ENCODE measurements at regions not wholly inside any gene's neighbourhood (a gene's known extent, or its start where the extent isn't known, plus 50 kb on each side); places are given as distances from the start of the nearest gene placed in this dataset.

GRCh38 chr11:116563712-116564047, 209.1 kb downstream of the BUD13 start:
- peaks cover 36% of the 10 kb centered on the region for H3K4me1 ChIP-seq (ENCODE audit: insufficient read depth, low read length)
- no peak overlapping the region for H3K9ac ChIP-seq (ENCODE audit: insufficient read depth, low read depth, low read length)
- peak overlapping the region; percentile 76 for H3K4me2 ChIP-seq (ENCODE audit: low read depth, low read length)
- ATAC-seq (no peak), DNase-seq (ENCODE audit: low spot score) (no peak), FAIRE-seq (no peak)
- no peak overlapping the region for H3K27ac ChIP-seq (ENCODE audit: extremely low read length, insufficient read depth, low read length)
- CTCF ChIA-PET (ENCODE audit: low intra/inter-chr PET ratio, low total read pairs) = no interaction called here
- no peaks in the 10 kb centered on the region for H4K20me1 ChIP-seq (ENCODE audit: insufficient read depth, low read length)
- H3K27me3 ChIP-seq (ENCODE audit: control insufficient read depth in 1 of 2, insufficient read depth in 2 of 2, low read length in 2 of 2) = no peaks in the 10 kb centered on the region
- H2AFZ ChIP-seq (ENCODE audit: low read length) = no peak overlapping the region
- BruUV-seq (replicated peaks) = no TSS peak
- in situ Hi-C loops (cut with HindIII; ENCODE audit: extremely low pct_ligation_motif_present, low pct_unique_long_range_greater_than_20kb) = no loop called here
- WGBS (ENCODE audit: low lambda C conversion rate) = 0% methylated on average over 2 of the region's 6 CpGs
- H3K36me3 ChIP-seq (replicated peaks in 1 of 2; ENCODE audit: control insufficient read depth in 1 of 2, insufficient read depth in 2 of 2, low read length in 2 of 2) = no peaks in the 10 kb centered on the region
- intact Hi-C loops (cut with micrococcal nuclease; ENCODE audit: unreplicated experiment) = no loop called here
- POLR2A ChIA-PET = interaction anchor here (1.0 to 1.1 kb wide), 2 partner anchors 104 to 135 kb away, joined by 3 to 4 read pairs; no protein-coding TSS in a partner anchor
- H3K79me2 ChIP-seq (ENCODE audit: insufficient read depth, low read length) = no peaks in the 10 kb centered on the region
- H3K9me3 ChIP-seq (ENCODE audit: low read length) = no peaks in the 10 kb centered on the region
- no peak overlapping the region; a peak in 1 of 6 replicates for H3K4me3 ChIP-seq (replicated peaks in 1 of 3; ENCODE audit: insufficient read depth in 1 of 3, low read depth in 2 of 3, low read length in 3 of 3)
- TF ChIP-seq DNMT3B (CRISPR knock-in tag; conservative IDR thresholded peaks at IDR 0.05) = no peak
- no peak for TF ChIP-seq ZNF7 (CRISPR knock-in tag; IDR thresholded peaks at IDR 0.05)
- peak; percentile 13; the same call in 1 of the 2 replicates for TF ChIP-seq MIER3 (CRISPR knock-in tag; IDR thresholded peaks at IDR 0.05; ENCODE audit: borderline replicate concordance)
- TF ChIP-seq TRIM22 (IDR thresholded peaks at IDR 0.05) = no peak
- no peak for TF ChIP-seq ZNF354B (CRISPR knock-in tag; IDR thresholded peaks at IDR 0.05)
- no peak for TF ChIP-seq ZNF768 (CRISPR knock-in tag; IDR thresholded peaks at IDR 0.05)
- peak; percentile 1; the same call in 1 of the 2 replicates for TF ChIP-seq TFE3 (CRISPR knock-in tag; IDR thresholded peaks at IDR 0.05)
- TF ChIP-seq FOXC1 (CRISPR knock-in tag; IDR thresholded peaks at IDR 0.05; ENCODE audit: borderline replicate concordance) = no peak
- TF ChIP-seq TFDP1 (CRISPR knock-in tag; IDR thresholded peaks at IDR 0.05; ENCODE audit: borderline replicate concordance) = peak; percentile 4; the same call in 1 of the 2 replicates
- TF ChIP-seq HBP1 (CRISPR knock-in tag; IDR thresholded peaks at IDR 0.05; ENCODE audit: low read depth) = no peak
- no peak for TF ChIP-seq ISX (CRISPR knock-in tag; conservative IDR thresholded peaks at IDR 0.05)
- TF ChIP-seq ZNF17 (CRISPR knock-in tag; IDR thresholded peaks at IDR 0.05) = no peak
- no peak for TF ChIP-seq KMT2A (CRISPR knock-in tag; IDR thresholded peaks at IDR 0.05)
- no peak for TF ChIP-seq ZNF737 (CRISPR knock-in tag; IDR thresholded peaks at IDR 0.05; ENCODE audit: borderline replicate concordance)
- TF ChIP-seq ZKSCAN5 (CRISPR knock-in tag; IDR thresholded peaks at IDR 0.05) = no peak
- no peak for TF ChIP-seq ZNF550 (CRISPR knock-in tag; IDR thresholded peaks at IDR 0.05; ENCODE audit: borderline replicate concordance)
- no peak for TF ChIP-seq ZNF704 (CRISPR knock-in tag; IDR thresholded peaks at IDR 0.05; ENCODE audit: borderline replicate concordance)

Data from HepG2 (cell line).